ENCODE measurements at regions not wholly inside any gene's neighbourhood (a gene's known extent, or its start where the extent isn't known, plus 50 kb on each side); places are given as distances from the start of the nearest gene placed in this dataset.

DNA sequence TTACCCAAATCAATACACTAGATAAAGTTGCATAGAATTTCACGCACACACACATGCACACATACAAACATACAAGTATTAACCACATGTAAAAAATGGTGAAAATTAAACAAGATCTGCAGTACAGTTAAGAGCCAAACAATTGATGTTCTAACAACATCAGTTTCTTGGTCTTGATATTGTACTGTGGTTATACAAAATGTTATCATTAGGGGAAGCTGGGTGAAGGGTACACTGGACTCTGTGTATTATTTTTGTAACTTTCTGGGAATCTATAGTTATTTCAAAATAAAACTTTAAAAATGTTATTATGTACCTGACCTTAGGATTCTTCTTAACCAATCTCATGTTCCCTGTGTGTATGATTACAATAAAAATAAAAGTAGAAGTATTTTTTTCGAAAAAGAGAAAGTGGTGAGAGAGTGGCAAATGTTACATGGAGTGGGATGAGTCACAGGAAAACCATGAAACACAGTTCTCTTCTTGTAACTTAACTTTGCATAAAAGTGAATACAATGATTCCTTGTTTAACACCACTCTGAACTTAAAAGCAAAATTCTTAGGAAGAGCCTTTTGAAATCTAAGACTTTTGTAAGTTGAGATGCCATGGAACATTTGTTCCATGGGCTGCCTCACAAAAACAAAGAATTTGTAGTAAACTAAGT is 101.6 kb upstream of the RUNX1 start:
- Histone ChIP-seq H3K4me3 (ENCODE audit: low read length) (no peak overlapping the region), H3K79me2 (ENCODE audit: control insufficient read depth, low read length) (no peaks in the 10 kb centered on the region), H3F3A (ENCODE audit: control insufficient read depth, insufficient read depth) (no peaks in the 10 kb centered on the region), H3K27me3 (ENCODE audit: control insufficient read depth, low read length) (no peaks in the 10 kb centered on the region), H3K9me2 (replicated peaks; ENCODE audit: control insufficient read depth, low read length) (no peaks in the 10 kb centered on the region), H4K20me1 (ENCODE audit: control insufficient read depth, insufficient read depth, low read depth, low read length) (no peaks in the 10 kb centered on the region), H3K27ac (ENCODE audit: low read depth, low read length) (no peak overlapping the region), H3K36me3 (ENCODE audit: control insufficient read depth, low read length) (no peaks in the 10 kb centered on the region), H3K9me3 (ENCODE audit: control insufficient read depth, insufficient read depth, low read length) (no peaks in the 10 kb centered on the region), H3K4me1 (ENCODE audit: control insufficient read depth, low read length) (no peaks in the 10 kb centered on the region), H3K4me2 (ENCODE audit: low read length) (no peak overlapping the region)
- no peak for TF ChIP-seq EZH2phosphoT487 (IDR thresholded peaks at IDR 0.05; ENCODE audit: borderline replicate concordance, low read length)
- TF ChIP-seq, protein P1, sequence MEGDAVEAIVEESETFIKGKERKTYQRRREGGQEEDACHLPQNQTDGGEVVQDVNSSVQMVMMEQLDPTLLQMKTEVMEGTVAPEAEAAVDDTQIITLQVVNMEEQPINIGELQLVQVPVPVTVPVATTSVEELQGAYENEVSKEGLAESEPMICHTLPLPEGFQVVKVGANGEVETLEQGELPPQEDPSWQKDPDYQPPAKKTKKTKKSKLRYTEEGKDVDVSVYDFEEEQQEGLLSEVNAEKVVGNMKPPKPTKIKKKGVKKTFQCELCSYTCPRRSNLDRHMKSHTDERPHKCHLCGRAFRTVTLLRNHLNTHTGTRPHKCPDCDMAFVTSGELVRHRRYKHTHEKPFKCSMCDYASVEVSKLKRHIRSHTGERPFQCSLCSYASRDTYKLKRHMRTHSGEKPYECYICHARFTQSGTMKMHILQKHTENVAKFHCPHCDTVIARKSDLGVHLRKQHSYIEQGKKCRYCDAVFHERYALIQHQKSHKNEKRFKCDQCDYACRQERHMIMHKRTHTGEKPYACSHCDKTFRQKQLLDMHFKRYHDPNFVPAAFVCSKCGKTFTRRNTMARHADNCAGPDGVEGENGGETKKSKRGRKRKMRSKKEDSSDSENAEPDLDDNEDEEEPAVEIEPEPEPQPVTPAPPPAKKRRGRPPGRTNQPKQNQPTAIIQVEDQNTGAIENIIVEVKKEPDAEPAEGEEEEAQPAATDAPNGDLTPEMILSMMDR (IDR thresholded peaks at IDR 0.05; ENCODE audit: low read depth, low read length, poor library complexity, severe bottlenecking) = no peak

DNA sequence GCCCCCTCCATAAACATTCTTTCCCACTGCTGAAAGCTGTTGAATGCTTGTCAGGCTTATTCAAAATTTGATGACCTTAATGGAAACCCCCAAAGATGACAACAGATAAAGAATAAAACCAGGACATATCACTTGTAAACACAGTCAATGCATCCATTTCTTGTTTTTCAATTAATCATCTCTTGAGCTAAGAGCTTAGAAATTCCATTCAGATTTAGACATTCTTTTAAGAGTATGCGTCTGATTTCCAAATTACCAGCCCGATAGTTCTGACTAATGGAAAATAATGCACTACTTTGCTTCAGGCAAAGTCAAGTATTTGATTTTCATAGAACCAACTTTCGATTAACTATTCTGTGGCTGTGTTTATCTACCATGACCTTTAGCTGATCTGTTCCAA is 100.6 kb upstream of the RUNX1 start:
- H3K27ac ChIP-seq (ENCODE audit: low read depth, low read length) = no peak overlapping the region
- no peaks in the 10 kb centered on the region for H4K20me1 ChIP-seq (ENCODE audit: control insufficient read depth, insufficient read depth, low read depth, low read length)
- TF ChIP-seq, protein P1 (IDR thresholded peaks at IDR 0.05; ENCODE audit: low read depth, low read length, poor library complexity, severe bottlenecking) = no peak
- TF ChIP-seq EZH2phosphoT487 (IDR thresholded peaks at IDR 0.05; ENCODE audit: borderline replicate concordance, low read length) = no peak
- no peaks in the 10 kb centered on the region for H3K79me2 ChIP-seq (ENCODE audit: control insufficient read depth, low read length)
- no peaks in the 10 kb centered on the region for H3F3A ChIP-seq (ENCODE audit: control insufficient read depth, insufficient read depth)
- no peak overlapping the region for H3K4me3 ChIP-seq (ENCODE audit: low read length)
- no peaks in the 10 kb centered on the region for H3K36me3 ChIP-seq (ENCODE audit: control insufficient read depth, low read length)
- H3K9me2 ChIP-seq (replicated peaks; ENCODE audit: control insufficient read depth, low read length) = no peaks in the 10 kb centered on the region
- H3K4me1 ChIP-seq (ENCODE audit: control insufficient read depth, low read length) = no peaks in the 10 kb centered on the region
- no peak overlapping the region for H3K4me2 ChIP-seq (ENCODE audit: low read length)
- H3K27me3 ChIP-seq (ENCODE audit: control insufficient read depth, low read length) = no peaks in the 10 kb centered on the region
- no peaks in the 10 kb centered on the region for H3K9me3 ChIP-seq (ENCODE audit: control insufficient read depth, insufficient read depth, low read length)

DNA sequence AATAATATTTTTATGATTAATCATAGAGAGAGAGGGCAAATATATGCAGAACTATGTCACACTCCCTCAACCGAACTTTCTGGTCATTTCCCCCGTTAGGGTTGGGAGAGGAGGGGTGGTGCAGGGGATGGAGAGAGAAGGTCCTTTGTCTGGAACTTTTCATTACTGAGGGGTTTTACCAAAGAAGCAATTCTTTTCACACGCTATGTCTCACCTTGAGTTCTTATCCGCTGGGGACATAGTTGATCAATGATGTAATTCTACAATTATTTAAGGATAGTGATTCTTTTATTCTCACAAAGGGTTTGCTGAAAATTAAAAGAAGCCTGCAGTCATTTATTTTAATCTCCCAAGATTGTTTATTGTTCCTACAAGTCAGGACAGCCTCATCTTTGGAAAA is 98.3 kb upstream of the RUNX1 start:
- no peak overlapping the region for H3K27ac ChIP-seq (ENCODE audit: low read depth, low read length)
- H3F3A ChIP-seq (ENCODE audit: control insufficient read depth, insufficient read depth) = no peaks in the 10 kb centered on the region
- H3K27me3 ChIP-seq (ENCODE audit: control insufficient read depth, low read length) = no peaks in the 10 kb centered on the region
- H3K4me3 ChIP-seq (ENCODE audit: low read length) = no peak overlapping the region
- no peaks in the 10 kb centered on the region for H3K79me2 ChIP-seq (ENCODE audit: control insufficient read depth, low read length)
- no peaks in the 10 kb centered on the region for H3K9me2 ChIP-seq (replicated peaks; ENCODE audit: control insufficient read depth, low read length)
- no peaks in the 10 kb centered on the region for H4K20me1 ChIP-seq (ENCODE audit: control insufficient read depth, insufficient read depth, low read depth, low read length)
- TF ChIP-seq, protein P1 (IDR thresholded peaks at IDR 0.05; ENCODE audit: low read depth, low read length, poor library complexity, severe bottlenecking) = no peak
- TF ChIP-seq EZH2phosphoT487 (IDR thresholded peaks at IDR 0.05; ENCODE audit: borderline replicate concordance, low read length) = no peak
- no peak overlapping the region for H3K4me2 ChIP-seq (ENCODE audit: low read length)
- no peaks in the 10 kb centered on the region for H3K36me3 ChIP-seq (ENCODE audit: control insufficient read depth, low read length)
- H3K4me1 ChIP-seq (ENCODE audit: control insufficient read depth, low read length) = no peaks in the 10 kb centered on the region
- H3K9me3 ChIP-seq (ENCODE audit: control insufficient read depth, insufficient read depth, low read length) = no peaks in the 10 kb centered on the region

Data from DOHH2 (cell line).